ENCODE measurements at regions not wholly inside any gene's neighbourhood (a gene's known extent, or its start where the extent isn't known, plus 50 kb on each side); places are given as distances from the start of the nearest gene placed in this dataset.

DNA sequence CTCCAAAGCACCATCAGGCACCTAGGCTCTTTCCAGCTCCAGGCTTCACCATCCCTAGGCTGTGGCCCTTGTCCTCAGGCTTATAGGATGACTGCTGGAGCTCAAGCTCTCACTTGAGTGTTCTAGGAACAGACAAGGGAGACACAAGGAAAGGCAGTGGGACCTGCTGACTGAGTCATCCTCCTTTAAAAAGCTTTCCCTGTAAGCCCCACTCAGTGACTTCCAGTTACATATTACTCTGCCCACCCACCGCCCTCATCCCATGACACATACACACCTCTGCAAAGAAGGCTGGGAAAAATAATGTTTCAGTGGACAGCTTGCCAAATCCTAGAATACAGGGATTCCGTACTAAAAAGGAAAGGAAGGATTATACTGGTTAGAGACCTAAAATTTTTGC, 154.2 kb upstream of the ZNF366 start:
- no peak overlapping the region for H3K4me3 ChIP-seq (ENCODE audit: low read length)
- no peak for DNase-seq (ENCODE audit: low read depth)
- TF ChIP-seq, protein P1, sequence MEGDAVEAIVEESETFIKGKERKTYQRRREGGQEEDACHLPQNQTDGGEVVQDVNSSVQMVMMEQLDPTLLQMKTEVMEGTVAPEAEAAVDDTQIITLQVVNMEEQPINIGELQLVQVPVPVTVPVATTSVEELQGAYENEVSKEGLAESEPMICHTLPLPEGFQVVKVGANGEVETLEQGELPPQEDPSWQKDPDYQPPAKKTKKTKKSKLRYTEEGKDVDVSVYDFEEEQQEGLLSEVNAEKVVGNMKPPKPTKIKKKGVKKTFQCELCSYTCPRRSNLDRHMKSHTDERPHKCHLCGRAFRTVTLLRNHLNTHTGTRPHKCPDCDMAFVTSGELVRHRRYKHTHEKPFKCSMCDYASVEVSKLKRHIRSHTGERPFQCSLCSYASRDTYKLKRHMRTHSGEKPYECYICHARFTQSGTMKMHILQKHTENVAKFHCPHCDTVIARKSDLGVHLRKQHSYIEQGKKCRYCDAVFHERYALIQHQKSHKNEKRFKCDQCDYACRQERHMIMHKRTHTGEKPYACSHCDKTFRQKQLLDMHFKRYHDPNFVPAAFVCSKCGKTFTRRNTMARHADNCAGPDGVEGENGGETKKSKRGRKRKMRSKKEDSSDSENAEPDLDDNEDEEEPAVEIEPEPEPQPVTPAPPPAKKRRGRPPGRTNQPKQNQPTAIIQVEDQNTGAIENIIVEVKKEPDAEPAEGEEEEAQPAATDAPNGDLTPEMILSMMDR (conservative IDR thresholded peaks at IDR 0.05; ENCODE audit: low read length), result no peak

DNA sequence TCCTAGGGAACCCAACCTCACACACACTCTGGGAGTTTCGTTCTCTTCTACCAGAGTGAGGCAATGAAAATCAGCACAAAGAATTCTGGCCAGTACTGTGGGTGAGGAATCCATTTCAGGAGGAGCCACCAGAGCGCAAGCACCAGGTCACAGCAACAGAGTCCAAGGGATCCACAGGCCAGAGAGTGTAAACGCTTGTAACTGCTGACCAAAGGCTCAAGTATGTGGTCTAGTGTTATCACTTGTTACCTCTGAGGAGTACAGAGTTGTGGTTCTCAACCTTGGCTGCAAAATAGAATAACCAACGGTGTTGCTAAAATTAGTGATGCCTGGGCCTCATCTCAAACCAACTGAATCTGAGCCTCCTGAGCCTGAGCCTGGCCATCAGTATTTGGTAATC, 152.5 kb upstream of the ZNF366 start:
- no peak for DNase-seq (ENCODE audit: low read depth)
- no peak overlapping the region for H3K4me3 ChIP-seq (ENCODE audit: low read length)
- TF ChIP-seq, protein P1 (conservative IDR thresholded peaks at IDR 0.05; ENCODE audit: low read length), result no peak

DNA sequence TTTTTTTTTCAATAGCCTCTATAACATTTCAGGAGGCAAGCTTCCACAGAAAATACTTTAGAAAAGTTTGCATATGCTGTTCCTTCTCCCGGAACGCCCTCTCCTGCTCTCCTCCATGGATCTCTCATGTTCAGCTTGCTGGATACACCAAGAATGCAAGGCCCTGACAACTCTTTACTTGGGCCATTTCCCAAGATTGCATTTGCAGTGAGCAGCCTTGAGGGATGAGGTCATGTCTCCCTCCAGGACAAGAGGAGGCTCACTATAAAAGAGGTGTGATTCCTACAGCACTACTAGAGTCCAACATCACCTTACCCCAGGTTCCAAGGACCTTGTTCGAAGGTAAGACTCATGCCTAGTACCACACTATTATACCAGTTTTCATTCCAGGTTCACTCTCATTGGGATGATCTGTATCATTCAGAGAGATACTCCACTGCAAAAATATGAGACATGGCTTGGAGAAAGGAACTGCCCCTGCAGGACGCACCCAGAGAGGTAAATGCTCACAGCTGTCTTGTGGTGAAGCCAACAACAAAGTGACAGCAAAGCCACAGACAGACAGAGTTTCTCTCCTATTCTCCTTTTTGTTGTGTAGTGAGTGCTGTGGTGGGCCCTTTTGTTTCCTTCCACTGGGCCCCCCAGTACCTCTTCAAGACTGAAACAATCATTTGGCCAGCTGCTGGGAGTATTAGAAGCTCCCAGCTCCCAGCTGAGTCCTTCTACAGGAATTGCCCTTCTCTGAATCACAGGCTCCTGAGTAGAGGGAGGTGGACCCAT, 151.7 kb upstream of the ZNF366 start:
- H3K4me3 ChIP-seq (ENCODE audit: low read length), result no peak overlapping the region
- DNase-seq (ENCODE audit: low read depth), result peak; percentile 57
- TF ChIP-seq, protein P1 (conservative IDR thresholded peaks at IDR 0.05; ENCODE audit: low read length), result no peak

DNA sequence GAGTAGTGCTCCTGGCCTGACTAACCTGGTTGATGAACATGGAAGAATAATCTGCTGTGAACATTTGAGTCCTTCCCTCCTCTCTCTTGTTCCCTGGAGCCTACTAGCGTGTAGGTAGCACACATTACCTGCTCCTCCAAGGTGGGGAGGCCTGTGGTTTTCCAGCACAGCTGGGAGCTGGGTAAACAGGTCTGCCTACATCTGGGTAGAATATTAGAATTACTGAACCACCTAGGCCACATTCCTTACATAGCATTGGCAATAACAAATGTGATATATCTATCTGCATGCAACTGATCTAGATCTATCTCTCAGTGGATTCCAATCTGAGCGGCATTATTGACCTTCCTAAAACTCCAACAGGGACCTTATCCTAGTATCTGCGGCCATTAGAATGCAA, 151.0 kb upstream of the ZNF366 start:
- TF ChIP-seq, protein P1 (conservative IDR thresholded peaks at IDR 0.05; ENCODE audit: low read length), result no peak
- DNase-seq (ENCODE audit: low read depth), result no peak

DNA sequence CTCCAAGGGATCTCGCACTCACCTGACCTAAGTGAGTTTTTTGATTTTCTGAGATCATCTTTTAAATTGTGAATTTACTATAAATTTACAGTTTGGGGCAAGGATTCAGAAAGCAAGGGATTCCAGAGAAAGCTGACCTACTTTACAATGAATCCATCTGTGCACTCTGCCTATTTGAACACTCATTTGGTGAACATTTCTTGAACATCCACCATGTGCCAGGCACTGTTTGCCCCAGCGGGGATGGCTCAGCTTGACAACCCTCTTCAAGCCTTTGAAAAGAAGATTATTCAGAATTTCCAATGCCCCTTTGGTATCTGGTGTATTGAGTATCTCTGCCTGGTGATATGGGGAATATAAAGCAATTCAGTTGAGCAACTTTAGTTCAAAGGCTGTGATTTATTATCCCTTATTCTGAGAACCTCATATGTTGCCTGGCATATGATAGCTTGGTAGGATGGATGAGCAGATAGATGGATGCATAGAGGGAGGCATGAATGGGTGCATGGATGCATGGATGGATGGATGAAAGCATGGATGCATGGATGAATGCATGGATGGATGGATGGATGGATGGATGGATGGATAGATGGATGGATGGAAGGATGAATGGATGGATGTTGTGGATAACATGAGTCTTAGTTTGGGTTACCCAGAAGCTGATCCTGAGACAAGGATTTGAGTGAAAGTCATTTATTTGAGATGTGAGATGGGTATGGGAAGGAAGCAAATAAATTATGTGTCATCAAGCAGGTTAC, 149.7 kb upstream of the ZNF366 start:
- no peak overlapping the region for H3K4me3 ChIP-seq (ENCODE audit: low read length)
- DNase-seq (ENCODE audit: low read depth), result no peak
- TF ChIP-seq, protein P1 (conservative IDR thresholded peaks at IDR 0.05; ENCODE audit: low read length), result no peak

More for the DNA sequence above, 151.0 kb upstream of the ZNF366 start:
- no peak overlapping the region for H3K4me3 ChIP-seq (ENCODE audit: low read length)

DNA sequence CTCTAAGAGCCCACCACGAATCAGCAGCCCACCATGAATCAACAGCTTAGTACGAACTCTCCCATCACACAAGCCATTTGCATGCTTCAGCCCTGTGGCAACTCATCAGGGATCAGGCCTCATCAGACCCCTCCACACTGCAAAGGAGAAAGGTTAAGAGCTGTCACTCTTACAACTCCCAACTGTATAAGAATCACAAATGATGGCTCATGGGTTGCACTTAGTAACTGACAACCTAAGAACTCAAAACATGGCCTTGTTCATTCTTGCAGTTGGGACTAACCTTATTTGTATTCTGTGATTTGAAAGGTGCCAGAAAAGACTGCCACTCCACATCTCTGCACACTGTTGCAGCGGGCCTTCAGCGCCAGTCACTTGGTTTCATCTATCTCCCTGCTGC, 149.1 kb upstream of the ZNF366 start:
- TF ChIP-seq, protein P1 (conservative IDR thresholded peaks at IDR 0.05; ENCODE audit: low read length), result no peak
- no peak for DNase-seq (ENCODE audit: low read depth)
- no peak overlapping the region for H3K4me3 ChIP-seq (ENCODE audit: low read length)

DNA sequence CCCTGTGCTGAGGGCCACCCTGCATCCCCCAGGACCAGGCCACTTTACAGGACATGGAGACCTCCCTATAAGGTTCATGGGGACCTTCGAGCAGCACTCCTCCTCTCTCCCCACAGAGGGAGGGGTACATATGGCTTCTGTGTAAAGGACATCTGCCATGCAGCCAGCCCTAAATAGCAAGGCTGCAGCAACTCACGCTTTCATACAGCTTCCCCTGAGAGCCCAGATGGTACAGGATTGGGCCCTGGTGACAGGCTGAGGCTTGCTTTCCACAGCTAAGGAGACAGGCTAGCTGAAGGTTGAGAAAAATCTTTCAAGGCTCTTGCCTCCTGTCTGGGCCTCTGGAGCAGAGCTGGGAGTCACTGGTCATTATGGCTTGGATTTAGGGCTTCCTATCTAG, 147.0 kb upstream of the ZNF366 start:
- TF ChIP-seq, protein P1 (conservative IDR thresholded peaks at IDR 0.05; ENCODE audit: low read length), result no peak
- DNase-seq (ENCODE audit: low read depth), result no peak
- no peak overlapping the region for H3K4me3 ChIP-seq (ENCODE audit: low read length)
